Right ventricle myocardium inferior (tissue), 1 donor: ENCODE measurements at regions not wholly inside any gene's neighbourhood (a gene's known extent, or its start where the extent isn't known, plus 50 kb on each side); places are given as distances from the start of the nearest gene placed in this dataset.
"Not testable (repeated sequence)": the region's sequence is repeated elsewhere in the genome, so short reads cannot be mapped to it uniquely, and the experiment has no call there.

Experiments used
- ATAC-seq: fragments of 200-7000 bp; cut with Tn5 transposase; one replicate; pipeline ENCODE4 v1.9.1; 2020; ENCODE audit warnings: mild to moderate bottlenecking, moderate library complexity
- DNase-seq: peaks from one replicate; pipeline ENCODE4 v3.0.0; 2021; ENCODE audit errors: missing footprints
- intact Hi-C: fragments of 100-400 bp; cut with DNase I; formaldehyde crosslinking; loops from one replicate; pipeline ENCODE4 v1.11.0; 2022
- donor health status: DM: no; HTN: yes; CAD: no; lungs with severe emphysema.

- intact Hi-C loops, result no loop called here
- no peak for DNase-seq
- ATAC-seq, result no peak
Observed at GRCh38 chrX:95536661-95537060, 1148.0 kb upstream of the DIAPH2 start.

DNA sequence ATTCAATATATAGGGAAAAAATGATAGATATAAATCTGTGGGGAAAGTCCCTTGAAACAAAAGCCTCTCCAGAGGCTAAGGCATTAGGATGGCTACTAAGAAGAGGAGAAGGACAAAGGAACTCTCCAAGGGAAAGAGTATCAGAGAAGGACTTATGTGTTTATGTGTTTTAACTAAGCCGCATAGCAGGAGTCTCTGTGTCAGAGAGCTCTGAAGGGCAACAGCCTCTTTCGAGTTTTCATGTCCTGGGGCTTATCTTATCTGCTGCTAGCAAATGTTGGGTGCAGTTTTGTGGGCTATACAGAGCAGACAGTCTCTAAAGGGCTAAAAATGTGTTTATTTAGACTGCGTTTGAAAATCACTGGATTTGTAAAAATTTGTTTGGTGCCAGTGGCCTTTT, 1145.6 kb upstream of the DIAPH2 start:
- ATAC-seq, result no peak
- intact Hi-C loops, result no loop called here
- no peak for DNase-seq

- ATAC-seq, DNase-seq, intact Hi-C loops: not testable (repeated sequence)
Observed at GRCh38 chrX:95549552-95549951, 1135.1 kb upstream of the DIAPH2 start.

GRCh38 chrX:95585321-95585720, 1099.3 kb upstream of the DIAPH2 start:
- no peak for DNase-seq
- intact Hi-C loops, result no loop called here
- ATAC-seq, result no peak

DNA sequence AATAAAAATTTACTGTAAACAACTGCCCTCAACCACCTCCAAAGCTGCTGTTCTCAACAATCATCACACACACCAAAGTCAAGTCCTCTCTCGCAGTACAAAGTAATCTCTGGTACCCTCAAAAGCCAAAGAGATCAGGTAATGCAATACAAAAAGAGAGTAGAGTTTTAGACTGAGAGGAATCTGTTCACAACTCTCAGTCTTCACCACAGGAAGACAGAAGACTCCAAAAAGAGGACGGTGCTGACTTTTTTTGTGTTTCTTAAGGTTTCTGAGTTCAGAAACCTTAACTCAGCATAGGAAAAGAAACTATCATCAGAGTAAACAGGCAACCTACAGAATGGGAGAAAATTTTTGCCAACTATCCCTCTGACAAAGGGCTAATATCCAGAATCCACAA, 1072.3 kb upstream of the DIAPH2 start:
- no peak for ATAC-seq
- DNase-seq, result no peak
- intact Hi-C loops, result no loop called here

DNA sequence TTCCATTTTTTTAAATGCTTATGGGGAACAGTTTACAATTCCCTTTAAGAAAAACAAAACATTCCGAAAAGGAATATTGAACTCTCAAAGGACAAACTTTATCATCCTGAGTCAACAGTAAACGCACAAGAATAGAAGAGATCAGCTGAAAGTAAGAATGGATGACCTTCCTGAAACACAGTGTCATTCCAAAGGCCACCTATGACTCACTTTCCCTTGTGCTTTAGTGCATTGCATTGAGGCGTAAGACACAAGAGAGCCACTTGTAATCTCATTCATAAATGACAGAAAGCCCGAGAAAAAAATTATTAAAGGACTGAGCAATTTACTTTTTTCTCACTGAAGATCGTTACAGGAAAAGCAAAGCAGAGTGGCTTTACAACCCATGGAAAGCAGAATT, 1062.4 kb upstream of the DIAPH2 start:
- intact Hi-C loops, result no loop called here
- ATAC-seq (no peak), DNase-seq (no peak)

DNA sequence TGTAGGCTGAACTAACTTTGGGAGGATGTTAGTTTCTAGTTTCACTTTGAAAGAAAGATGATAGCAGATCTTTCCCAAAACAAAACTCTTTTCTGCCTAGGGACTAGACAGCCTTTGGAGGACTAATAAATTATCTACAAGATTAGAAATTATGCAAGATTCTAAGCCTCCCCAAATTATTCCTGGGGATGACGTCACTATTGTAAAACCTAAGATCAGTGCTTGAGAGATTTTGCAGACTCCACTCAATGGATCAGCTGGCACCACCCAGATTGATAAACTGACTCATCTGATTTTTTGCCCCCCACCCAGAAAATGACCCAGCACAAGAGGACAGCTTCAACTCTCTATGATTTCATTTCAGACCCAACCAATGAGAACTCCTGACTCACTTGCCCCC, 1057.9 kb upstream of the DIAPH2 start:
- intact Hi-C loops, result no loop called here
- no peak for ATAC-seq
- no peak for DNase-seq

GRCh38 chrX:95628796-95629195, 1055.8 kb upstream of the DIAPH2 start:
- intact Hi-C loops, result no loop called here
- DNase-seq, result no peak
- ATAC-seq, result no peak

GRCh38 chrX:95629737-95630136, 1054.9 kb upstream of the DIAPH2 start:
- intact Hi-C loops, result no loop called here
- DNase-seq (no peak), ATAC-seq (no peak)

DNA sequence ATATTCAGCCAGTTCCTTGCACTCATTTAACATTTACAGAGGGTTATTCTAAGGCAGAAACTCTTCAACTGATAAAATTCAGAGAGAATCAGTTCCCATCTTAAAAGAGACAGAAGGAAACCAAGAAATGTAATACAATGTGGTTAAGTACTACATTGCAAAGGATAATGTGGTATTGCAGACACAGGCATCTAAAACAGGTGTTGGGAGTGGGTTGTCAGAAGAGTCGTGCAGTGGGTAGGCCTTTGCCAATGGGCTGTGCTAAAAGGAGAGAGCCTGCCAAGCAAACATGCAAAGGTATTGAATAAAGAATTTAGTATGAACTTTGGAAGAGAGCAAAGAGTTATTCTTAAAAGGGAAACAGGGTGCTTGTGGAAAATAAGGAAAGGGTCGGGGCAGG, 1044.4 kb upstream of the DIAPH2 start:
- DNase-seq, result no peak
- ATAC-seq, result no peak
- intact Hi-C loops, result no loop called here

- ATAC-seq, result no peak
- intact Hi-C loops, result no loop called here
Observed at GRCh38 chrX:95645738-95646137, 1038.9 kb upstream of the DIAPH2 start.

DNA sequence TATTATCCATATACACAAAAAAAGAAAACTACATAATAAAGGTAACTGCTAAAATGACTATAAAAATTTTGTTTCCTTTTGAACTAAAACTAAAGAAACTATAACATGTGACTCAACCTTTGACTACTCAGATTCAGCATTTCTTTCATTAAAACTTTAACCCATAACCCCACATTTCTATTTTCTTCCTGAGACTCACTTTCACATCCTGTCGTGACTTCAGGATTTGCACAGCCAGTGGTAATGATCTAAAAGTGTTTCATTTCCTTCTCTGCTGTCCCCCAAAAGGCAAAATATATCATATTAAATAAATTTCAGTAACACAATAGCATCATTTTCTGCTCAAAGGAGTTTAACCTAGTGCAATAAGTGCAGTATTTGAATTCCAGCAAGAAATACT, 1022.4 kb upstream of the DIAPH2 start:
- DNase-seq (no peak), ATAC-seq (no peak)
- intact Hi-C loops, result no loop called here

More at GRCh38 chrX:95645738-95646137, 1038.9 kb upstream of the DIAPH2 start:
- DNase-seq, result no peak

GRCh38 chrX:95666056-95666455, 1018.6 kb upstream of the DIAPH2 start:
- no peak for ATAC-seq
- intact Hi-C loops, result no loop called here
- DNase-seq, result no peak

DNA sequence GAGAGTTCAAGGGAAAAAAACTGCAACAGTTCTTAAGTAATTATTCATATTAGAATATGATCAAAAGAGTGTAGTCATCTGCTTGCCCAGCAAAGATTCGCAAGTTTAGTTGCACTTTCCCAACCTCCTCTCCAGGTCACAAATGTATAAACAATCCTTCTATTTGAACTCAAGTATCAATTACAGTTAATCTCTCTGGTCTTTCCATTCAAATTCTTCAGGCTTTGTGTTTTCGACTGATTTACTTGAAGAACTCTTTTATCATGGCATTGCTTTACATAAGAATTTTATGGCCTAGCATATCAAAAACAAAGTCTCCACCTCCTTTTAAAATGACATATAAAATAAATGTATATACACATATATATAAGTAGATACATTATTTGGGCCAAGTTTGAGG, 1009.6 kb upstream of the DIAPH2 start:
- ATAC-seq (no peak), DNase-seq (no peak)
- intact Hi-C loops, result no loop called here

- ATAC-seq, result no peak
- intact Hi-C loops, result no loop called here
- no peak for DNase-seq
Observed at GRCh38 chrX:95675794-95676193, 1008.8 kb upstream of the DIAPH2 start.

GRCh38 chrX:95678679-95679078, 1006.0 kb upstream of the DIAPH2 start:
- DNase-seq (no peak), ATAC-seq (no peak)
- intact Hi-C loops, result no loop called here

GRCh38 chrX:95693365-95693764, 991.3 kb upstream of the DIAPH2 start:
- no peak for DNase-seq
- intact Hi-C loops, result no loop called here

DNA sequence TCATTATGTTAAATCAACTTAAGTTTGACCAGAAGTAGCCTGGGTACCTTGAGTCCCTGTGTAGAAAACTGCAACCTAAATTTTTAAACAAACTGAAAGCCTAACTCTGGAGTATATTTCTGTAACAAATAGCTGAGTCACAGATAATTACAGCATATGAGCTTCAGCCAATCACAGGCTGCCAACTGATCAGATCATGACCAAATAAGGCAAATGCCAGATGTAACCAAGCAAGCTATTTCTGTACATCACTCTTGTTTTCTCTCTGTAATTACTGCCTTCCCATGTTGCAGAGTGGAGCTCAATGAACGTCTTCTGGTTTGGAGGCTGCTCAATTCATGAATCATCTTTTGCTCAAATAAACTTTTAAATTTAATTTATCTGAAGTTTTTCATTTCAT, 980.9 kb upstream of the DIAPH2 start:
- intact Hi-C loops, result no loop called here
- DNase-seq (no peak), ATAC-seq (no peak)

More at GRCh38 chrX:95693365-95693764, 991.3 kb upstream of the DIAPH2 start:
- no peak for ATAC-seq

DNA sequence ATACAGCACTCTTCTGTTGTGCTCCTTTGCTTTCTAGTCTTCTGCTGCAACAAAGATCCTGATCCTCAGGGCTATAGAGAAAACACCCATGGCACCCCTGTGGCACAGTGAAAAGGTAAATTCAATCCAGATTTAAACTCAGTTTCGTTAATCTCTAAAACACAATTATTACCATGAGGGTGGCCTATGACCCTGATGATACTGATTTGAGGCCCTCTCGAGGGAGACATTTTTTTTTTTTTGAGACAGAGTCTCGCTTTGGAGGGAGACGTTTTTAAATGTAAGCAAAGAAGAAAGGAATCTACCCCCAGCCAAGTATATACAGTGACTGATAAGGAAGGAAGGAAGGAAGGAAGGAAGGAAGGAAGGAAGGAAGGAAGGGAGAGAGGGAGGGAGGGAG, 967.8 kb upstream of the DIAPH2 start:
- DNase-seq (no peak), ATAC-seq (no peak)
- intact Hi-C loops, result no loop called here

- DNase-seq (no peak), ATAC-seq (no peak)
- intact Hi-C loops, result no loop called here
Observed at GRCh38 chrX:95718746-95719145, 965.9 kb upstream of the DIAPH2 start.

DNA sequence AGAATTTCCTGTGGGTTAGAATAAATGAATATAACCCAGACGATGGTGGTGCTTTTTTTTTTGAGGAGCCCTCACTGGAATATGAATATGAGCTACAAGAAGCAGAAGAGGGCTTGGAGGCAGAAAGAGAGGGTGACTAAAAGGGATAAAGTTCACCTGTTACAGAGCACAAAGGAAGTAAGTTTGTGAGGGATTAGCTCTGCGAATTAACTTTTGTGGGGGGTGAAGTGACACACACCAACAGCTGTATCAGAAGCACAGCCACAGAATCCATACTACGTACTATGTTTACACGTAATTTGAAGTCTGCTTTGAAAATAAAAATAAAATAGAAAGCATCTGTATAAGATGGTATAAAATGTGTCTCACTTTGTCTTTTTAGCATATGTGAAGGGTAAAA, 963.6 kb upstream of the DIAPH2 start:
- DNase-seq (no peak), ATAC-seq (no peak)
- intact Hi-C loops, result no loop called here

GRCh38 chrX:95728446-95728845, 956.2 kb upstream of the DIAPH2 start:
- ATAC-seq, result no peak
- intact Hi-C loops, result no loop called here
- DNase-seq, result no peak
